Umbilical cord (tissue), 1 donor: ENCODE measurements at regions not wholly inside any gene's neighbourhood (a gene's known extent, or its start where the extent isn't known, plus 50 kb on each side); places are given as distances from the start of the nearest gene placed in this dataset.
A peak's percentile ranks its signal among the peaks of the same experiment; 100 is the strongest.
"Not testable (repeated sequence)": the region's sequence is repeated elsewhere in the genome, so short reads cannot be mapped to it uniquely, and the experiment has no call there.

Source experiments
- DNase-seq: peaks from one replicate; pipeline ENCODE4 v3.0.0-alpha.2; 2015; ENCODE audit warnings: low spot score

- DNase-seq, result no peak
Measured at GRCh38 chr3:182136008-182136910, 424.5 kb downstream of the SOX2 start.

- no peak for DNase-seq
Measured at GRCh38 chr3:182138393-182138792, 426.7 kb downstream of the SOX2 start.

GRCh38 chr3:182139627-182140357, 428.1 kb downstream of the SOX2 start:
- no peak for DNase-seq

GRCh38 chr3:182142928-182143327, 431.2 kb downstream of the SOX2 start:
- no peak for DNase-seq

GRCh38 chr3:182143903-182144302, 432.2 kb downstream of the SOX2 start:
- DNase-seq, result no peak

- DNase-seq, result no peak
Measured at GRCh38 chr3:182148360-182148759, 436.6 kb downstream of the SOX2 start.

- no peak for DNase-seq
Measured at GRCh38 chr3:182149594-182149993, 437.9 kb downstream of the SOX2 start.

- DNase-seq, result not testable (repeated sequence)
Measured at GRCh38 chr3:182156326-182156725, 444.6 kb downstream of the SOX2 start.

GRCh38 chr3:182165234-182165633, 453.5 kb downstream of the SOX2 start:
- DNase-seq, result peak; percentile 47

- DNase-seq, result no peak
Measured at GRCh38 chr3:182172534-182172933, 460.8 kb downstream of the SOX2 start.

GRCh38 chr3:182178488-182179200, 466.9 kb downstream of the SOX2 start:
- no peak for DNase-seq

- DNase-seq, result no peak
Measured at GRCh38 chr3:182179631-182180030, 467.9 kb downstream of the SOX2 start.

GRCh38 chr3:182180654-182181385, 469.1 kb downstream of the SOX2 start:
- no peak for DNase-seq

- DNase-seq, result no peak
Measured at GRCh38 chr3:182182531-182182968, 470.8 kb downstream of the SOX2 start.

GRCh38 chr3:182183716-182184430, 472.1 kb downstream of the SOX2 start:
- DNase-seq, result no peak

GRCh38 chr3:182185313-182185712, 473.6 kb downstream of the SOX2 start:
- DNase-seq, result no peak

- DNase-seq, result no peak
Measured at GRCh38 chr3:182190056-182190455, 478.3 kb downstream of the SOX2 start.

- no peak for DNase-seq
Measured at GRCh38 chr3:182198345-182198744, 486.6 kb downstream of the SOX2 start.

- DNase-seq, result no peak
Measured at GRCh38 chr3:182201456-182202168, 489.9 kb downstream of the SOX2 start.

- peak; percentile 42 for DNase-seq
Measured at GRCh38 chr3:182212479-182213076, 500.9 kb downstream of the SOX2 start.
